ENCODE measurements at regions not wholly inside any gene's neighbourhood (a gene's known extent, or its start where the extent isn't known, plus 50 kb on each side); places are given as distances from the start of the nearest gene placed in this dataset.

DNA sequence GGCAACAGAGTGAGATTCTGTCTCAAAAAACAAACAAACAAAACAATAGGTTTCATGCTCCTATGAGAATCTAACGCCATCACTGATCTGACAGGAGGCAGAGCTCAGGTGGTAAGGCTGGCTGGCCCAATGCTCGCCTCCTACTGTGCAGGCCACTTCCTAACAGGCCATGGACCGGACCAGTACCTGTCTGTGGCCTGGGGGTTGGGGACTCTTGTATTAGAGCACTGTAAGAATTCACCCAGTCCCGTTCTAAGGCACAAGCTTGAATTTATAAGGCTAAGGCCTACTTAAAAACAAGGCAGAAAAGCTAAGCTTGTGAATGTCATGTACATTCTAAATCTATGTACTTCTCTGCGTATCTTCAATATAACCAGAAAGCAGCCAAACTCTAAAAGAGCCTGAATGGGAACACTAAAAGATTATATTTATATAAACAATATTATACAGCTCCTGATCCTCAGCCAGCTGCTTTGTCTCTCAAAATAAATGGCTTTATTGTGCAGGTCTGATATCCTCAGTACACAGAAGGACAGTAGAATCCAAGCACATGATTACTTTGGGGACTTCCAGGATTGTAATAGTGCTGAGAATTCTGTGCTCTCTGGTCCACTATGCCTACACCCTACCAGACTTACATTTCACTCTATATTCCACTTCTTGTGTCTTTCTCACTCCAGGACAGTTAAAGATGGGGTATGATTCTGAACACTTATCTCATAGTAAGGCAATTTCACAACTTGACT, 64.5 kb upstream of the DST start:
- Mint-ChIP-seq H3K36me3 (no peaks in the 10 kb centered on the region), H3K4me1 (no peaks in the 10 kb centered on the region), H3K4me3 (no peak overlapping the region), H3K27me3 (no peaks in the 10 kb centered on the region), H3K27ac (no peak overlapping the region), H3K9me3 (no peaks in the 10 kb centered on the region)
- DNase-seq, result no peak

DNA sequence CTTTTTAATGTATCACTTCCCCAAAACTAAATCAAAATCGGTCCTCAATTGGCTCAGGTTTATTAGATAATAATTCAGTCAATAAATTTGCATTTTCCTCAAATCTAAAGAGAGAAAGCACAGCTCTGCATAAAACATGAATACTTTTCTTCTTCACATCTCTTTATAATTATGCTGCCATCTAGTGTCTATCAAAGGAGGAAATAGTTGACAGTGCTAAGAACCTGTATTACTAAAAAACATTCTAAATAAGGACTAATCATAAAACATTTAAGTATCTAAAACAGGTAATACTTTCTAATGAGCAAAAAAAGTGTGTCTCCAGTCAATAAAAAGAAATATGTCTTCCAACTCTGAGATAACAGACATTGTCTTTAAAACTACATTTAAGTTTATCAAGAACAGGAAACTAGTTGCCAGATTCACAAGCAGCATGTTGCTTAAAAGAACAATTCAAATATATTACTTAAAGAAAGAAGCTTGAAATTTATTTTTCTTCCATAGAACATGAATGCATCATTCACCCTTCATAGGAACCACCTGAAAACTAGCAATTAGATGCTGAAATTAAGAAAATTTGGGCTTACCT, 56.5 kb upstream of the DST start:
- Mint-ChIP-seq H3K27me3 (peaks cover 4% of the 10 kb centered on the region), H3K9me3 (no peaks in the 10 kb centered on the region), H3K36me3 (no peaks in the 10 kb centered on the region), H3K4me3 (no peak overlapping the region), H3K4me1 (no peaks in the 10 kb centered on the region), H3K27ac (no peak overlapping the region)
- DNase-seq, result no peak

DNA sequence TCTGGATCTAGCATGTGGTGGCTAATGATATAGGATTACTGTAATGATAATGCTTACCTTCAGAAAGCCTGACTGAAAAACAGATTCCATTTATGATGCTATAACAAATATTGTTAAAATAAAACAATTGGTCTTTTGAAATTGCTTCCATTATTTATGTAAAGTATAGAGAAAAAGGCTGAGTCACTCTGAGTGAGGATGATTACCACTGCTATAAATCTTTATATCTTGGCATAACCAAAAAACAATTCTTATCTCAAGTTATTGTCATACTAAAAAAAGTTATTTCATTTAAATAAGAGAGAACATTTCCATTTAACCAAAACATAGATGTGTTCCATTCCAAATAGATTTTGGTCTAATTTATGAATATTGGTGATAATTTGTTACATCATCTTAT, 53.0 kb upstream of the DST start:
- Mint-ChIP-seq H3K4me1 (no peaks in the 10 kb centered on the region), H3K27me3 (peaks cover 4% of the 10 kb centered on the region), H3K36me3 (no peaks in the 10 kb centered on the region), H3K4me3 (no peak overlapping the region), H3K27ac (no peak overlapping the region), H3K9me3 (no peaks in the 10 kb centered on the region)
- no peak for DNase-seq

DNA sequence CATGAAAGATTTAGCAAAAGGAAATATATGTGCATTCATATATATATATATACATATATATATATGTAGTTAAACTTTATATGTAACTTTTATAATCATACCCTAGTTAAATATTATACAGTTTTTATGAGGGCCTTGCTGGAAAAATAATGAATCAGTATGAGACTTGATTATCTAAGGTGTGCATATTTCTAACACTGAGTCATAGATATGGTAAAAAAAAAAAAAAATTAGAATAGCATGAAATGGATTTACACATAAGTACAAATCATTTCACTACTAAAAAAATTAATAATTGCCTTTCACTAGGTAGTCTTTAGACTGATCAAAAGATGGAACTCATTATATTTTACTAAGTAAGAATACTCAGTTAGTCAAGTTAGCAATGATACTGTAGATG, 51.3 kb upstream of the DST start:
- H3K27me3 Mint-ChIP-seq, result peaks cover 4% of the 10 kb centered on the region
- H3K4me1 Mint-ChIP-seq, result no peaks in the 10 kb centered on the region
- no peak overlapping the region for H3K4me3 Mint-ChIP-seq
- no peaks in the 10 kb centered on the region for H3K9me3 Mint-ChIP-seq
- no peaks in the 10 kb centered on the region for H3K36me3 Mint-ChIP-seq
- DNase-seq, result no peak
- no peak overlapping the region for H3K27ac Mint-ChIP-seq

DNA sequence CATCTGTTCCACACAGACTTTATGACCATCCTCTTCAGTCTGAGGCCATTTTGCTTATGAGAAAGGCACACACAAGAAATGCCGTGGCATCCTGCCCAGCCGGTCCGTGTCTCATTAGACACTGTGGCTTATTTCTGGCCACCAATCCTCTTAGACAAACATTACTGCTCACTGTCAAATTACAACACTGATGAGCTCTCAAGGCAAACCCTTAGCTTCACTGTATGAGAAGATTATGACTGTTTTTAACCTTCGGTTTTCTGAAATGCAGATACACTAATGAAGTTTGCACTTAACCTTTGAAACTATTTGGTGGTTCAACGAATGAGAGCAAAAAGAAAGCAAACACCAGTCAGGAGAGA, 50.5 kb upstream of the DST start:
- H3K4me3 Mint-ChIP-seq, result no peak overlapping the region
- peaks cover 4% of the 10 kb centered on the region for H3K27me3 Mint-ChIP-seq
- no peak for DNase-seq
- no peaks in the 10 kb centered on the region for H3K9me3 Mint-ChIP-seq
- H3K4me1 Mint-ChIP-seq, result no peaks in the 10 kb centered on the region
- H3K36me3 Mint-ChIP-seq, result no peaks in the 10 kb centered on the region
- no peak overlapping the region for H3K27ac Mint-ChIP-seq

DNA sequence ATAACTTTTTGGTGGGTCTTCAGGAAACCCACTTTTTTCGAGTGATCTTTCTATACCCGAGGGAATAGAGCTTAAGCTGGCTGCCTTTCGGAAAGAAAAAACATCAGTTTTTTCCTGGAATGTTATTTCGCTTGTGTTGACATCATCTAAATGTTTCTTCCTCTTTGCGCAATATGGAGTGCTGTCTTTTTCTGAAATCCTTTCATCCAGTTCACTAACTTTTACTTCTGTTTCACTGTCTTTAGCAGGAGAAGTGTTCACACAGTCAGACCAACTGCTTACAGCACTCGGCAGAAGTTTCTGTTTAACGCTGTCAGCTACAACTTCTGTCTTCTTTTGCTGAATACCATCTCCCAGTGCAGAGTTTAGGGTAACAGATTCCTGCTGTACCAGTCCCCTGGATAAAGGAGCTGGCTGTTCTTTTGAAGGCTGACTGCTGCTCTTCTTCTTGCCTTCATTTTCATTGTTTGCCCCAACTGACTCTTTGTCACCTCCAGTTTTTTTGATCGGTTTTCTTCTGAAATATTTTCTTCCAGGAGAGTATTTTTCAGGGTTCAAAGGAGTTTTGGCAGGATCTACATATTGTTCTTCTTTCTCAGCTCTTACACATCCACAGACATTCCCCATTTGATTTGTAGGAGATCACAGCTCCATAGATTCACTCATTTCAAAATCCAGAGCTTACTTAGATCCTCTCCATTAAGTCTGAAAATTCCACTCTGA, 50.0 kb upstream of the DST start:
- H3K27me3 Mint-ChIP-seq, result peaks cover 4% of the 10 kb centered on the region
- H3K4me1 Mint-ChIP-seq, result no peaks in the 10 kb centered on the region
- H3K9me3 Mint-ChIP-seq, result no peaks in the 10 kb centered on the region
- DNase-seq, result no peak
- H3K36me3 Mint-ChIP-seq, result no peaks in the 10 kb centered on the region
- H3K4me3 Mint-ChIP-seq, result no peak overlapping the region
- H3K27ac Mint-ChIP-seq, result no peak overlapping the region
